22Rv1 (cell line): ENCODE measurements at regions not wholly inside any gene's neighbourhood (a gene's known extent, or its start where the extent isn't known, plus 50 kb on each side); places are given as distances from the start of the nearest gene placed in this dataset.
A peak's percentile ranks its signal among the peaks of the same experiment; 100 is the strongest.

Experiments used
- H3K27ac ChIP-seq: fragments of 450-650 bp; 2 replicates; pipeline ENCODE4 v1.5.1; 2017
- ZFX ChIP-seq: fragments of 450-650 bp; IDR thresholded peaks from 2 replicates; pipeline ENCODE4 v1.6.1; 2017; ENCODE audit warnings: antibody characterized with exemption, borderline replicate concordance
- TF ChIP-seq, protein P1 (sequence below): fragments of 450-650 bp; IDR thresholded peaks from 2 replicates; pipeline ENCODE4 v1.5.1; 2017; ENCODE audit warnings: mild to moderate bottlenecking

DNA sequence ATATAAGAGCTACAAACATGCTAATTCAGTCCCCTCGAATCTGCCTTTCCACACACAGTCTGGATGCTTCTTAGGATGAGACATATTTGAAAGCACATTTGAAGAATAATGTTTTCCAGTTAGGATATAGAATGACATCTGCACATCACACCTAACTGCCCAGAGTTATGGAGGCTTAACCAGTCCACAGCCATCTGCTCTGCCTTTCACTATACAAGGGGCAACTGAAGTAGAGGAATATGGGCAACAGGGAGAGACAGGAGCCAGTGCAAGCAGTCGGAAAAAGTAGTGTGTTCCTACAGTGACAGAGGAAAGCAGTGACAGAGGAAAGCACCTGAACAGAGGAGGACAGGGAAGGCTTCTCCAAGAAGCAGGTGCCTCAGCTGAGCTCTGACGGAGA, 79.0 kb upstream of the CLDN18 start:
- H3K27ac ChIP-seq, result no peak overlapping the region
- no peak for TF ChIP-seq ZFX
- TF ChIP-seq, protein P1, sequence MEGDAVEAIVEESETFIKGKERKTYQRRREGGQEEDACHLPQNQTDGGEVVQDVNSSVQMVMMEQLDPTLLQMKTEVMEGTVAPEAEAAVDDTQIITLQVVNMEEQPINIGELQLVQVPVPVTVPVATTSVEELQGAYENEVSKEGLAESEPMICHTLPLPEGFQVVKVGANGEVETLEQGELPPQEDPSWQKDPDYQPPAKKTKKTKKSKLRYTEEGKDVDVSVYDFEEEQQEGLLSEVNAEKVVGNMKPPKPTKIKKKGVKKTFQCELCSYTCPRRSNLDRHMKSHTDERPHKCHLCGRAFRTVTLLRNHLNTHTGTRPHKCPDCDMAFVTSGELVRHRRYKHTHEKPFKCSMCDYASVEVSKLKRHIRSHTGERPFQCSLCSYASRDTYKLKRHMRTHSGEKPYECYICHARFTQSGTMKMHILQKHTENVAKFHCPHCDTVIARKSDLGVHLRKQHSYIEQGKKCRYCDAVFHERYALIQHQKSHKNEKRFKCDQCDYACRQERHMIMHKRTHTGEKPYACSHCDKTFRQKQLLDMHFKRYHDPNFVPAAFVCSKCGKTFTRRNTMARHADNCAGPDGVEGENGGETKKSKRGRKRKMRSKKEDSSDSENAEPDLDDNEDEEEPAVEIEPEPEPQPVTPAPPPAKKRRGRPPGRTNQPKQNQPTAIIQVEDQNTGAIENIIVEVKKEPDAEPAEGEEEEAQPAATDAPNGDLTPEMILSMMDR, result no peak

GRCh38 chr3:137938876-137939275, 71.1 kb upstream of the CLDN18 start:
- TF ChIP-seq, protein P1, result no peak
- no peak for TF ChIP-seq ZFX
- H3K27ac ChIP-seq, result no peak overlapping the region

- TF ChIP-seq, protein P1, result no peak
- no peak for TF ChIP-seq ZFX
- no peak overlapping the region for H3K27ac ChIP-seq
Measured at GRCh38 chr3:137944593-137944992, 65.4 kb upstream of the CLDN18 start.

GRCh38 chr3:137946356-137946973, 63.5 kb upstream of the CLDN18 start:
- TF ChIP-seq, protein P1, result peak; percentile 84
- TF ChIP-seq ZFX, result no peak
- no peak overlapping the region for H3K27ac ChIP-seq

DNA sequence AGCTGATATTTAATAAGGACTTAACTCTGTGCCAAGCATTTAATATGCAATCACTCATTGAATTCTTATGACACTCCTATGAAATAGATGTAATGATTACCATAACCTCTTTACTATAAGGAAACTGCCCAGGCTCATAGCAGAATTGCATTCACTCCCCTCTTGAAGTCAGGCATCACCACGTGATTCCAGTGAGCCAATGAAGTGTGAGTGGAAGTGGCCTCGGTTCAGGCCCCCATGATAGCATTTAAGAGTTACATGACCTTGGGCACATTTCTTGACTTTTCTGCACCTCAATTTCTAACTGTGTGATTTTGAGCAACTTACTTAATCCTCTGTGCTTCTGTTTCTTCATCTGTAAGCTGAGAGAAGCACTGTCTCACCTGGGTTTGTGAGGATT, 62.8 kb upstream of the CLDN18 start:
- no peak overlapping the region for H3K27ac ChIP-seq
- TF ChIP-seq, protein P1, result no peak
- TF ChIP-seq ZFX, result no peak

GRCh38 chr3:137948400-137949072, 61.4 kb upstream of the CLDN18 start:
- no peak for TF ChIP-seq ZFX
- TF ChIP-seq, protein P1, result no peak
- H3K27ac ChIP-seq, result no peak overlapping the region

DNA sequence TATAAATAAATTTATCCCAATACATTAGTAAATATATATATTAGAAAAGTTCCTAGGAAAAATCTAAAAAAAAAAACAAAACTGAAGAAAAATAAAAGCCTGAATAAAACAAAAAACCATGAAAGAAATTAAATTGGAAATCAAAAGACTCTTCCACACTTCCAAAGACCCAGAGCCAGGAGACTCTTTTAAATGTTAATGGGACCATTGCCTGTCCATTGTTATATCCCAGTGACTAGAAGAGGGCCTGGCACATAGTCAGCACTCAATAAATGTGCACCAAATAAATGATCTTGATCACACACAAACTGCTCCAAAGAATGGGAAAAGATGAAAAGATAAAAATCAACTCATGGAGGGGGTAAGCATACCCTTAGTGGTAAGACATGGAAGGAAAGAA, 51.3 kb upstream of the CLDN18 start:
- TF ChIP-seq, protein P1, result no peak
- no peak for TF ChIP-seq ZFX
- no peak overlapping the region for H3K27ac ChIP-seq
